ENCODE measurements at regions not wholly inside any gene's neighbourhood (a gene's known extent, or its start where the extent isn't known, plus 50 kb on each side); places are given as distances from the start of the nearest gene placed in this dataset.
A peak's percentile ranks its signal among the peaks of the same experiment; 100 is the strongest.
"Not testable (repeated sequence)": the region's sequence is repeated elsewhere in the genome, so short reads cannot be mapped to it uniquely, and the experiment has no call there.

DNA sequence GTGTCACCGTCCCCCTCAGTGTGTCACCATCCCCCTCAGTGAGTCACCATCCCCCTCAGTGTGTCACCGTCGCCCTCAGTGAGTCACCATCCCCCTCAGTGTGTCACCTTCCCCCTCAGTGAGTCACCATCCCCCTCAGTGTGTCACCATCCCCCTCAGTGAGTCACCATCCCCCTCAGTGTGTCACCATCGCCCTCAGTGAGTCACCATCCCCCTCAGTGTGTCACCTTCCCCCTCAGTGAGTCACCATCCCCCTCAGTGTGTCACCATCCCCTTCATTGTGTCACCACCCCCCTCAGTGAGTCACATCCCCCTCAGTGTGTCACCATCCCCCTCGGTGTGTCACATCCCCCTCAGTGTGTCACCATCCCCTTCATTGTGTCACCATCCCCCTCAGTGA lies 486.1 kb upstream of the SALL3 start:
- DNase-seq; intact Hi-C loops (cut with DNase I): not testable (repeated sequence)

DNA sequence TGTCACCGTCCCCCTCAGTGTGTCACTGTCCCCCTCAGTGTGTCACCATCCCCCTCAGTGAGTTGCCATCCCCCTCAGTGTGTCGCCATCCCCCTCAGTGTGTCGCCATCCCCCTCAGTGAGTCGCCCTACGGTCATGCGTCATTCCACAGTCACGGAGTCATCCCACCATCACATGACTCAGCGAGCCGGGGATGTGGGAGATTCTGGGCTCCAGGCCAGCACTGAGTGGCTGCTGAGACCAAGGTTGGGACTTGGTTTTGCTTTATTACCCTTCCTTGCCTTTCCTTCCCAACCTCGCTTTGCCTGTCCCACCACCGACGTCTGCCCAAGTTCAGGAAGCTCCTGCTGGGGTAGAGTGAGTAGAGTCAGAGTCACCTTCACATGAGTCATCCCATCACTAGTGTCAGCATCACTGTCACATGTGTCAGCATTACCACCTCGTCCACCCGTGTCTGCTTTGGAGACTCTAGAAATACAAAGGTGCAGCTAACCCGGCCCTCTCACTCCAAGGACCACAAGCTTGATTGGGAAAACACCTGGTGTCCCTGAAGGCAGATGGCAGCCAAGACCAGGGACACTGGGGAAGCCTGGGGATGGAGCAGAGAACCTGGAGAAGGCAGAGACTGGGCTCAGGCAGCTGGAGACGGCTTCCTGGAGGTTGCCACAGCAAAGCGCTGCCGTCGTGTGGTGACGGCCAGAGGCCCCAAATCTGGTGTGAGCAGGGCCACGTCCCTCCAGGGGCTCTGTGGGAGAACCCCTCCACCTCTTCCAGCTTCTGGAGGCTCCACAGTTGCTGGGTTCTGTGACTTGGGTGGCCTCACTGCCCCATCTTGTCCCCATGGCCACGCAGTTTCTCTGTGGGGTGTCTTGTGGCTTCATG lies 485.2 kb upstream of the SALL3 start:
- DNase-seq, result peak in 3 of 42 donors; percentile 18 to 40 (median 26)
- intact Hi-C loops (cut with DNase I), result no loop called here

DNA sequence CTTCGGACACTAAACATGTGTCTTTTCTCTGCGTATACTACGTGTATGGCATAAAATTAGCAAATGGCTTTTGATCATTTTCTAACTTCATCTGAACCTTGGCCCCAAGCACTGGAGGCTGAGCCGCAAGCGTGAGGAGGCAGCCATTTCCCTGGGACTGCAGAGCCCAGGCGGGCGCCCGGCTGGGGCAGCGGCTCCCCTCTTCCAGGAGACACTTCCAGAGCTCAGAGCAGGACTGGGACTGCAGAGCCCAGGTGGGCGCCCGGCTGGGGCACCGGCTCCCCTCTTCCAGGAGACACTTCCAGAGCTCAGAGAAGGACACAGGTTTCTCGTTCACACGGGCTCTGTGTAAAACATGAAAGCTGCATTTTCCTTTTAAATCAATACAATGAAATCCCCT lies 484.1 kb upstream of the SALL3 start:
- intact Hi-C loops (cut with DNase I), result no loop called here
- DNase-seq, result no peak

DNA sequence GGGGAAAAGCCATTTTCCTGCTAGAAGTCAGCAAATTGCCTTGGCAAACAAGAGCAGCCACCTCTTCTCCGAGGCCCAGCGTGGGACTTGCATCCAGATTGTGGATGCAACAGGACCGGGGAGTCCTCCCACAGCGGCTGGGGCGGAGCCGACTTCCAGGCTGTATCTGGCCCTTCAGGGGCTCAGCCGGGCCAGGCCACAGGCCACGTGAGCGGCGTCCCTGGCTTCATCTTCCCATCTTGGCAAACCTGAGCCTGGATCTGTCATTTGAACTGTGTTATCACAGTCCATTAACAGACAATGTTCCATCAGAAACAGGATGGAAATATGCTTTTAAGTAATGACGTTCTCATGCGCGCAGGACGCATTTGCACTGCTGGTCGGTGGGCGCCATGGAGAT lies 483.5 kb upstream of the SALL3 start:
- intact Hi-C loops (cut with DNase I), result no loop called here
- no peak for DNase-seq

DNA sequence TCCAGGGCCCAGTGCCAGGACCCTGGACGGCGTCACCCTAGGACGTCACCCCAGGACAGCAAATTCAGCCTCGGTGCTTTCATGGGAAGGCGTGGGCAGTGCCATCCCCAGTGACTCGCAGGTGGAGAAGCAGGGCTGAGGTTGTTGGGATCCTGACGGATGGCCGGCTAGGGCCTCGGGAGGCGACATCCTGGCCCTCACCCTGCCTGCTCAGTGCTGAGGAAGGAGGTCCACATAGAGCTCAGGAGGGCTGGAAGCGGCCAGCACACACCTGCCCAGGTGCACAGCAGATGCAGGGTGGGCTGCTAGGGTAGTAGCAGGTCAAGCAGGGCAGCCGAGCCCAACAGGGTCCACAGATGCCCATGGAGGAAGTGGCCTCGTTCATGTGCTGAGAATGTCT lies 482.0 kb upstream of the SALL3 start:
- DNase-seq, result peak in 1 of 42 donors; percentile 6
- intact Hi-C loops (cut with DNase I), result no loop called here

DNA sequence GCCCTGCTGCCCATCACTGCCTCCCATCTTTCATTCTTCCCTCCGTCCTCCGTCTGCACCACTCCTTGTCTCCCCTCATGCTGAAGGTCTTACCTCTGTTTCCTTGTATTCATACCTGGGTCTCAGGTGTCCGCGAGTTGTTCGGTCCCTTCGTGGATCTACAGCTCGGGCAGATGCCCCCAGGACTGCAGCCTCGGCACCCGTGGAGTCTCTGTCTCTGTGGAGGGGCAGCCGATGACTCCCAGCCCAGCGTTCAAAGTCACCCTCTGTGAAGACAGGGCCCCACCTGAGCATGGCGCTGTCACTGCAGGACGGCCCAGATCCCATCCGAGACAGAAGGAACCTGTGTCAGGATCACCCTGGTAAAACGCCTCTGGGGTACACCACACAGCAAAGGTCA lies 480.0 kb upstream of the SALL3 start:
- intact Hi-C loops (cut with DNase I), result no loop called here
- DNase-seq, result peak in 1 of 42 donors; percentile 2

DNA sequence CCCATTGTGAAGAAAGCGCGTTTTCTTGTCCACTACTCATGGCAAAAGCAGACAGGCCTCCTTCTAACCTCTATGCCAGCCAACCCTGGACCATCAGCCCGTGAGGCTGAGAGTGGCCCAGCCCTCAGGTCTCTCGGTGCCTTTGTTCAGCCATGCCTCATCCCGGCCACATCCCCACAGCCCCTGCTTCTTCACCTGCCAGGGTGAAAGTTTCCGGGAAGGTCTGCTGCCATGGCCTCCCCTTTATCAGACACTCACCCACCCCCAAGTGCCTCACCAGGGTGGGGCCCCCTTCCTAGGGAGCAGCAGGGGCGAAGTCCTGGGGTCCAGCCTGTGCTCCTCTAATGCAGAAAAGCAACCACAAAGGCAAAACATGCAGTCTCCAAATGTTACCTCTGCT lies 478.4 kb upstream of the SALL3 start:
- no peak for DNase-seq
- intact Hi-C loops (cut with DNase I), result no loop called here

DNA sequence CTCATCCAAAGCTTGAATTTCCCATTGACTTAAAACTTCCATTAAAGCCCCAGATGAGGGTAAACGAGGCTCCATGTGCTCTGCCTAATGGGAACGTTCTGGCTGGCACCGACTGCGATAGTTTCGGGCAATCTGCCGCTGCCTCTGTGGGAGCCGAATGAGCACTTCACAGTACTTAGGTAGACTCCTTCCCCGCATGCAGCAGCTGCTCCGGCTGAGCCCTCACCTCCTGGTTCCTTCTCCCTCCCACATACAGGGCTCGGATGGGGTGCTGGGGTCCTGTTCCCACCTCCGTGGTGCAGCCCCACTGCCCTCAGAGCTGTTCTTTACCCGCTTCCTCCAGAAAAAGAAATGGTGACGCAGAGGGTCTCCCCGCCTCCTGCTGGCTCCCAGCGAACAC lies 476.5 kb upstream of the SALL3 start:
- DNase-seq, result no peak
- intact Hi-C loops (cut with DNase I), result no loop called here

DNA sequence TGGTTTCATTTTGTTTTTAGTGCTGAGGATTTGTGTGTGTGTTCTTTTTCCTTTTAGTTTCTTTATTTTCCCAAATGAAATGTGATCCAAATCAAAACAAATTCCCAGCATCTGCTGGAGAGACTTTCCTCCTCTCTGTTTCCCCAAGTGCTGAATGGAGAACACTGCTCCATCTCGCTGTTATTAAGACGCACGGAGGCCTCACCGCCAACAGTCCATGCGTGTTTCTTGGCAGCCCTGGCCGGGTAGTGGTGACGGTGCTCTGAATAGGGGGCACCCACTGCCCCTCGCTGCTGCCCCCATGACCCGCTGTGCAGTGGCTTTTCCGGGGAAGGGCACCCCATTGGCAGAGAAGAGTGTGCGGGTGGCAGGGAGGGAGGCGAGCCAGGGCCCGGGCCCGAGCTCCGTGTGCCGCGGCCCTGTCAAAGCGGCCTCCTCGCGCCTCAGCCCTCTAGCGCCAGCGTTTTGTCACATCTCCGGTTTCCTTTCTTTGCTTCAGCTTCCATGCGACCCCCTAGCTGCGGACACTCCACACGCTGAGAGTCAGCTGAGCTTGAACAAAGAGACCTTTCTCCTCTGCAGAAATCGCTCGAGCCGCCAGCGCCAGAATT lies 473.7 kb upstream of the SALL3 start:
- intact Hi-C loops (cut with DNase I), result no loop called here
- peak; percentile 23 to 82 (median 56) for DNase-seq

DNA sequence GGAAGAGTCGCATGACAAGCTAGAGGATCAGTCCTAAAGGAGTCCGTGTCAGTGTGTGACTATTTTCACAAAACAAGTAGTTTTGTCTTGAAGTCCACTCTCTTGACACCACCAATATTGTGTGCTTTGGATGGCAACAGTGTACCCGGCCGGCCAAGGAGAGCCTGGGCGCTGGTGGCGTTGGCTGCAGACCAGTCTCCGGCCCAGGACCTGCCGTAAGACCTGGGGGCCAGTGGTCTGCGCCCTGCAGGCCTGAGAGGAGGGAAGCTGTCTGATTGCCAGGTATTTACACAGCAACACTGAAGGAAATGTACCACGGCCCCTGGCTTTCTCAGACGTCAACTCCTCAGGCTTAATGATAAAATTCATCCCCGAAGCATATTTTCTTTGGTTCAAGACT lies 472.4 kb upstream of the SALL3 start:
- intact Hi-C loops (cut with DNase I), result no loop called here
- DNase-seq, result peak in 1 of 42 donors; percentile 30

DNA sequence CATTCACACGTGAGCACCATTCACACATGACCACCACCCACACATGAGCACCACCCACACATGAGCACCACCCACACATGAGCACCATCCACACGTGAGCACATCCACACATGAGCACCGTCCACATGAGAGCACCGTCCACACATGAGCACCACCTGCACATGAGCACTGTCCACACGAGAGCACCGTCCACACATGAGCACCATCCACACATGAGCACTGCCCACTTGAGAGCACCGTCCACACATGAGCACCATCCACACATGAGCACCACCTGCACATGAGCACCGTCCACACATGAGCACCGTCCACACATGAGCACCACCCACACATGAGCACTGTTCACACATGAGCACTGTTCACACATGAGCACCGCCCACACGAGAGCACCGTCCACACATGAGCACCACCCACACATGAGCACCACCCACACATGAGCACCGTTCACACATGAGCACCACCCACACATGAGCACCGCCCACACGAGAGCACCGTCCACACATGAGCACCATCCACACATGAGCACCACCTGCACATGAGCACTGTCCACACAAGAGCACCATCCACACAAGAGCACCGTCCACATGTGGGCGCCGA lies 471.3 kb upstream of the SALL3 start:
- intact Hi-C loops (cut with DNase I), result not testable (repeated sequence)
- DNase-seq, result peak in 1 of 42 donors; percentile 10

DNA sequence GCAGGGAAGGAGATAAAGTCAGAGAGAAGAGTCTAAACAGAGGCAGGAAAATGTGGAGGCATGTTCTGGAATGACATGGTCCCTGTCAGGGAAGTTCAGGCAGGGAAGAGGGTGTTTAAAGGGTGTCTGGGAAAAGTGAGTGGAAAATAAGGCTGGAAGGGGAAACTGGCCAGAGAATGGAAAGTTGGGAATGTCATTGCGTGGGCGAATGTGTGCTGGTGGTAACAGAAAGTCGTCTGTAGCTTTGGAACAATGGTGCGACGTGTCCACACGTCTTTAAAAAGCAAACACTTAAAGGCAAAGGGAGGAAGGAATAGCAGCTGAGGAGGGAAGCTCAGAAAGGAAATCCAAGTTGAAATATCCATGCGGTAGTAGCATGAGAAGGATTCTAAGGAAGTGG lies 469.5 kb upstream of the SALL3 start:
- DNase-seq, result peak in 1 of 42 donors; percentile 22
- intact Hi-C loops (cut with DNase I), result no loop called here

DNA sequence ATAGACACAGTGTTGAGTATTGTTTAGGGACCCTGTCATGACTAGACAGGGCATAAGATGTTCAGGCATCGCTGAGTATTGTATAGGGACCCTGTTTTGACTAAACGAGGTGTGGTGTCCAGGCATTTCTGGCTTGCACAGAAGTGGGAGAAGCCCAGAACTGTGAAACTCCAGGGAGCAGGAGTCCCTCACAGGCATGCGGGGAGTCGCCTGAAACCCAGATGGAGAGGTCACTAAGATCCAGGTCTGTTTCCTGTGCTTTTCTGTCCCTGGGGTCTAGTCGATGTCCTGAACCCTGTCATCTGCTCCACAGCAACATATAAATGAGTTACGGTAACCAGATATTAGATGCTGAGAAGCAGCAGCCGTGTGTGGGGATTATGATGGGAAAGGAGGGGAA lies 469.0 kb upstream of the SALL3 start:
- DNase-seq, result peak in 1 of 42 donors; percentile 7
- intact Hi-C loops (cut with DNase I), result no loop called here

DNA sequence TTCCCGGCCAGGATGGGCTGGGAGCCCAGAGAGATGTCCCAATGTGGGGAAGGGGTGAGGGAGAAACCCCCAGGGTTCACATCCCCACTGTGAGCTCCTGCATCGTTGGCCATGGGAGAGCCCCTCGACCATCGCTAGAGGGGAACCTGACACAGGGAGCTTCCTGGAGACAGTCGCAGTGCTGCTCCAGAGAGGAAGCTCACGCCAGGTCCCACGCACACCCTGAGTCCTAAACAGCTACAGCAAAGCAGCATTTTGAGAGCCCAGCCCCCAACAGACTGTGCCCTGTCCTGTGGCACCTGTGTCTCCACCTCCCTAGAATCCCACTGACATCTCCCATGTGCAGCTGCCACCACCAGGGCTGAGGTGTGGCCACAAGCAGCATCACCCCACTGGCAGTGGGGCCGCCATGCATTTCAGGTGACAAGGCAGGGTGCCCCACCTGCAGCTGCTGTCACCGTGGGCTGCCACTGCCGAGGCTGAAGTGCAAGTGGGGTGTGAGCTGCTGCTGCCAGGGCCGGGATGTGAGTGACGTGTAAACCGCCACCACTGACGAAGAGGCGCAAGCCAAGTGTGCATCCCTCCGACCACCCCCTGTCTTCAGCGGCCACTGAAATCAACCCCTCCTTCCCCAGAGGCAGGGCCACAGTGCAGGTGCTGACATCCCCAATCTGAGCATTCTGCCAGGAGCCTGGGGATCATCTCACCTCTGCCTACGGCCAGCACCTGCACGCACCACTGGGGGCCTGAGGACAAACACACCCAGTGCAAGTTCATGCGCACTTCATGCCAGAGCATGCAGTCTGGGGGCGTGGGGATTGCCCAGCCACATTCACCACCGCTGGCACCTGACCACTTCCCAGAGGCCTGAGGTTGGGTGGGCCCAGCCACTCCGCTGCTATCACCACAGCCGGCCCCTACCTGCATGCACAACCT lies 467.7 kb upstream of the SALL3 start:
- DNase-seq, result peak in 2 of 42 donors; percentile 8 to 11

DNA sequence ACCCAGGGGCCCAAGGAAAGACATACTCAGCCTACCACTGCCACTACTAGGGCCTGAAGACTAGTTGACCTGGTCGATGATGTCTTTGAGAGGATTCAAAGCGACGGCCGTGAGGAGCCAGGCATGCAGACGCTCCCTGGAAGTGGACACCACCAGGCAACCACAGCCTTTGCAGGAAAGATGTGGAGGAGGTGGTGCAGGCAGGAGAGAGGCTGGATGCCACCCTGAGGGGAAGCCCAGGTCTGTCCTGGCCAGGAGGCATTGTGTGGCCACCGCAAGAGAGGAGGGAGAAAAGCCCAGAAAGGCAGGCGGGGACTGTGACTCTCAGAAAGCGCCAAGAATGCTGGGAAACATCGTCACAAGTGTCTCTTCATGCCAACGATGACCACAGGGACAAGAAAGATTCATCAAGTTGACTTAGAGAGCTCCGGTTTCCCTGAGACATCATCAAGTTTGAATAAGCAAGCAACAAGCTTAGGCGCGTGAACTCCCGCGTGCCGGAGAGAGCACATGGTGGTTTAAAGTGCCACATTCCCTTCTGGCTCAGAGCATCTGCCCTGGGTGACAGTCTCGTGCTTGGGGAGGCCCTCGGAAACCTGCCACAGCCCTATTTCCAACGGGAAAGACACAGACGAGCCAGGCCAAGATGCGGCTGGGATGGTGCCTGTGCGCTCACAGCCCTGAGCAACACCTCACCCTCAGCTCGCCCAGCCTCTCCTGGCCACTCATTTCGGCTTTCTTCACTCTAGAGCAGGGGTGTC lies 464.5 kb upstream of the SALL3 start:
- intact Hi-C loops (cut with DNase I), result no loop called here
- peak in 4 of 42 donors; percentile 15 to 30 (median 21) for DNase-seq

More for the DNA sequence above, 467.7 kb upstream of the SALL3 start:
- intact Hi-C loops (cut with DNase I), result no loop called here

DNA sequence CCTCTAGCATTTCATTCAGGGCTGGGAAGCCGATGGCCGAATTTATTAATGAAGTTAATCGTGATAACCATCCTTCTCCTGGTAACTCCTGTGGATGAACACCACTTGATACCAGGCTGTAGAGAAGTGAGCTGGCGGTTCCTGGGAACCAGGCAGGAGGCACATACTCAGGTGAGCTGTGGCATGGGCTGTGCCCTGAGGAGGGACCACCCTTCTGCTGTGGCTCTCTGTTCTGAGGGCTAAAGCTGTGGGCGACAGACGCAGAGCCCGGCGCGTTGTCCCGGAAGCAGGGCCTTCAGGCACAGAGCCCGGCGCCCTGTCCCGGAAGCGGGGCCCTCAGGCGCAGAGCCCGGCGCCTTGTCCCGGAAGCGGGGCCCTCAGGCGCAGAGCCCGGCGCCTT lies 462.3 kb upstream of the SALL3 start:
- peak in 4 of 42 donors; percentile 1 to 19 (median 4) for DNase-seq
- intact Hi-C loops (cut with DNase I), result no loop called here

DNA sequence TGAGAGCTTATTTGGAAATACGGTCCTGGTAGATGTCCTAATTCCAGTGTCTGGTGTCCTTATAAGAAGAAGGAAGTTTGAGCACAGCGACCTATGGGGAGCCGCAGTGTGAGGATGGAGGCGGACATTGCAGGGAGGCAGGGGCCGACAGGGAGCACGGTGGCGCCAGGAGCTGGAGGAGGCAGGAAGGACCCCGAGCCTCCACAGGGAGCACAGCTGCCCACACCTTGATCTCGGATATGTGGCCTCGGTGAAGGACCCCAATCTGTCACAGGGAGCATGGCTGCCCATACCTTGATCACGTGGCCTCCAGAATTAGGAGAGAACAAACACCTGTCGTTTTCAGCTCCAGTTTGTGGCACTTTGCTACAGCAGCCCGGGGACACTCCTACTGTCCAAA lies 461.6 kb upstream of the SALL3 start:
- DNase-seq, result peak in 3 of 42 donors; percentile 6 to 12 (median 10)
- intact Hi-C loops (cut with DNase I), result no loop called here

DNA sequence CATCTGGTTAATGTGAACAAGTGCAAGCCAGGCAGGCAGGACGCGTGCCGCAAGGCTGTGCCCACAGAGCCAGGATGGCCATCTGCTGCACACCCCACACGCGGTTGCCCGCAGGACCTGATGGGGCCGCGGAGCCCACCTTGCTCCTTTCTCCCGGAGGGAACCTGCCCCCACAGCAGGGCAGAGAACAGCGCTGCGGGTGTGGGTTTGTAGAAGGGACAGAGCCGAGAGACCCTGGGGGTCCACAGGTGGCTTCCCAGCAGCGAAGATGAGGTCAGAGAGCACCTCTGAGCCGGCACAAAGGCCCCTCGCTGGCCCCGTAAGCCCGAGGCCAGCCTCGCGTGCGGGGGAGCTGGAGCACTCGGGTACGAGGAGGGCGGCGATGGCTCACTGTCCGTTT lies 460.8 kb upstream of the SALL3 start:
- intact Hi-C loops (cut with DNase I), result no loop called here
- DNase-seq, result peak in 4 of 42 donors; percentile 5 to 26 (median 9)

All from head of caudate nucleus (tissue), 42 donors.